HCT116 (cell line): ENCODE measurements at regions not wholly inside any gene's neighbourhood (a gene's known extent, or its start where the extent isn't known, plus 50 kb on each side); places are given as distances from the start of the nearest gene placed in this dataset.
"Not testable (repeated sequence)": the region's sequence is repeated elsewhere in the genome, so short reads cannot be mapped to it uniquely, and the experiment has no call there.

Source experiments
- CTCF ChIP-seq, 3 experiments: fragments of 200-600 bp in 1 of 3; sonication (generic) in 1 of 3; IDR thresholded peaks in 2 of 3; conservative IDR thresholded peaks in 1 of 3; 2 replicates each; pipeline ENCODE4 v1.5.1; 2012 to 2017; ENCODE audit warnings: low read depth in 2 of 3, low read length in 2 of 3, antibody characterized with exemption in 1 of 3, borderline replicate concordance in 1 of 3, control low read depth in 1 of 3, mild to moderate bottlenecking in 1 of 3, mixed read lengths in 1 of 3, mixed run types in 1 of 3, moderate library complexity in 1 of 3; ENCODE audit not compliant: insufficient read depth in 1 of 3
- POLR2A ChIP-seq: IDR thresholded peaks from 2 replicates; pipeline ENCODE4 v1.7.0; 2011; ENCODE audit warnings: borderline replicate concordance; ENCODE audit not compliant: insufficient read depth, insufficient read length; ENCODE audit errors: extremely low read depth

- not testable (repeated sequence) for TF ChIP-seq POLR2A; CTCF (IDR thresholded peaks at IDR 0.05 in 2 of 3, conservative IDR thresholded peaks at IDR 0.05 in 1 of 3; ENCODE audit: borderline replicate concordance in 1 of 3, insufficient read depth in 1 of 3, low read depth in 2 of 3, low read length in 2 of 3)
Measured at GRCh38 chr15:21031703-21032102, 165.6 kb upstream of the POTEB2 start.
